NCI-H524 (cell line): ENCODE measurements at regions not wholly inside any gene's neighbourhood (a gene's known extent, or its start where the extent isn't known, plus 50 kb on each side); places are given as distances from the start of the nearest gene placed in this dataset.

Experiments used
- DNase-seq, 2 experiments: peaks; one replicate each; lab custom pipeline; 2025; lab: John Stamatoyannopoulos, UW

GRCh38 chr13:79825959-79826358 lies 345.0 kb downstream of the NDFIP2 start:
- no peak for DNase-seq

- DNase-seq, result no peak
Observed at GRCh38 chr13:79815041-79815440, 334.1 kb downstream of the NDFIP2 start.

GRCh38 chr13:79812070-79812850 lies 331.3 kb downstream of the NDFIP2 start:
- DNase-seq, result no peak

- no peak for DNase-seq
Observed at GRCh38 chr13:79811170-79811569, 330.2 kb downstream of the NDFIP2 start.

- no peak for DNase-seq
Observed at GRCh38 chr13:79810669-79811068, 329.7 kb downstream of the NDFIP2 start.

GRCh38 chr13:79810018-79810417 lies 329.1 kb downstream of the NDFIP2 start:
- no peak for DNase-seq

GRCh38 chr13:79808475-79808874 lies 327.5 kb downstream of the NDFIP2 start:
- no peak for DNase-seq

GRCh38 chr13:79807554-79807953 lies 326.6 kb downstream of the NDFIP2 start:
- DNase-seq, result no peak

GRCh38 chr13:79806821-79807220 lies 325.9 kb downstream of the NDFIP2 start:
- DNase-seq, result peak; percentile 26 to 66

GRCh38 chr13:79805317-79805716 lies 324.4 kb downstream of the NDFIP2 start:
- DNase-seq, result no peak

- DNase-seq, result no peak
Observed at GRCh38 chr13:79803989-79804388, 323.0 kb downstream of the NDFIP2 start.

GRCh38 chr13:79803296-79803695 lies 322.3 kb downstream of the NDFIP2 start:
- no peak for DNase-seq

- DNase-seq, result peak; percentile 94 to 98
Observed at GRCh38 chr13:79802389-79803085, 321.6 kb downstream of the NDFIP2 start.

GRCh38 chr13:79799059-79799867 lies 318.3 kb downstream of the NDFIP2 start:
- peak; percentile 39 to 91 for DNase-seq

- DNase-seq, result peak; percentile 58 to 80
Observed at GRCh38 chr13:79796136-79796535, 315.2 kb downstream of the NDFIP2 start.

GRCh38 chr13:79794931-79795330 lies 314.0 kb downstream of the NDFIP2 start:
- no peak for DNase-seq

GRCh38 chr13:79792716-79793115 lies 311.8 kb downstream of the NDFIP2 start:
- DNase-seq, result no peak

- no peak for DNase-seq
Observed at GRCh38 chr13:79791471-79792042, 310.6 kb downstream of the NDFIP2 start.

GRCh38 chr13:79786176-79786575 lies 305.2 kb downstream of the NDFIP2 start:
- DNase-seq, result no peak

- peak in 1 of 2 experiments; percentile 30 for DNase-seq
Observed at GRCh38 chr13:79782541-79783205, 301.7 kb downstream of the NDFIP2 start.

- DNase-seq, result no peak
Observed at GRCh38 chr13:79781829-79782540, 301.0 kb downstream of the NDFIP2 start.
